ENCODE measurements at regions not wholly inside any gene's neighbourhood (a gene's known extent, or its start where the extent isn't known, plus 50 kb on each side); places are given as distances from the start of the nearest gene placed in this dataset.
"Not testable (repeated sequence)": the region's sequence is repeated elsewhere in the genome, so short reads cannot be mapped to it uniquely, and the experiment has no call there.

DNA sequence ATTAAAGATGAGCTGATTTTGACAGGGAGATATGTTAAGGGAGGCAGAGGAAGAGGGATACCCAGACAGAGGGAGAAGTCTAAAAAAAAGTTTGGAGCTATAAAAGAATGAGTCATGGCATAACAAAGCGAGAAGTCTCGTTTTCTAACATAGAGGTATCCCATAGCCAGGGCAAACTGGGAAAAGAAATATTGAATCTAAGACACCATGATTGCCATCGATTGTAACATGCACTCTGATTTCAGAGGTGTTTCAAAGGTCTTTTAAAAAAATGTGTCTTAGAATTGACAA, 110.7 kb downstream of the MDH1 start:
- no peak for TF ChIP-seq EZH2phosphoT487 (IDR thresholded peaks at IDR 0.05; ENCODE audit: low read depth)
- TF ChIP-seq, protein P1, sequence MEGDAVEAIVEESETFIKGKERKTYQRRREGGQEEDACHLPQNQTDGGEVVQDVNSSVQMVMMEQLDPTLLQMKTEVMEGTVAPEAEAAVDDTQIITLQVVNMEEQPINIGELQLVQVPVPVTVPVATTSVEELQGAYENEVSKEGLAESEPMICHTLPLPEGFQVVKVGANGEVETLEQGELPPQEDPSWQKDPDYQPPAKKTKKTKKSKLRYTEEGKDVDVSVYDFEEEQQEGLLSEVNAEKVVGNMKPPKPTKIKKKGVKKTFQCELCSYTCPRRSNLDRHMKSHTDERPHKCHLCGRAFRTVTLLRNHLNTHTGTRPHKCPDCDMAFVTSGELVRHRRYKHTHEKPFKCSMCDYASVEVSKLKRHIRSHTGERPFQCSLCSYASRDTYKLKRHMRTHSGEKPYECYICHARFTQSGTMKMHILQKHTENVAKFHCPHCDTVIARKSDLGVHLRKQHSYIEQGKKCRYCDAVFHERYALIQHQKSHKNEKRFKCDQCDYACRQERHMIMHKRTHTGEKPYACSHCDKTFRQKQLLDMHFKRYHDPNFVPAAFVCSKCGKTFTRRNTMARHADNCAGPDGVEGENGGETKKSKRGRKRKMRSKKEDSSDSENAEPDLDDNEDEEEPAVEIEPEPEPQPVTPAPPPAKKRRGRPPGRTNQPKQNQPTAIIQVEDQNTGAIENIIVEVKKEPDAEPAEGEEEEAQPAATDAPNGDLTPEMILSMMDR (IDR thresholded peaks at IDR 0.05; ENCODE audit: low read depth, low read length), result no peak
- Histone ChIP-seq H3K9ac (ENCODE audit: low read length) (no peak overlapping the region), H3K27ac (ENCODE audit: low read length) (no peak overlapping the region), H3K4me3 (ENCODE audit: low read length) (no peak overlapping the region), H3K36me3 (replicated peaks; ENCODE audit: low read depth, low read length) (no peaks in the 10 kb centered on the region), H2AFZ (ENCODE audit: low read depth, low read length) (peak overlapping the region; percentile 89), H3K79me2 (ENCODE audit: low read length) (no peaks in the 10 kb centered on the region), H3K27me3 (ENCODE audit: low read depth, low read length) (no peaks in the 10 kb centered on the region), H3K9me3 (ENCODE audit: insufficient read depth, low read length) (no peaks in the 10 kb centered on the region), H3K4me2 (ENCODE audit: low read length) (peak overlapping the region; percentile 41), H3K4me1 (ENCODE audit: low read length) (peaks cover 4% of the 10 kb centered on the region; the same call in 1 of the 2 replicates), H4K20me1 (ENCODE audit: insufficient read depth, low read length) (no peaks in the 10 kb centered on the region)

DNA sequence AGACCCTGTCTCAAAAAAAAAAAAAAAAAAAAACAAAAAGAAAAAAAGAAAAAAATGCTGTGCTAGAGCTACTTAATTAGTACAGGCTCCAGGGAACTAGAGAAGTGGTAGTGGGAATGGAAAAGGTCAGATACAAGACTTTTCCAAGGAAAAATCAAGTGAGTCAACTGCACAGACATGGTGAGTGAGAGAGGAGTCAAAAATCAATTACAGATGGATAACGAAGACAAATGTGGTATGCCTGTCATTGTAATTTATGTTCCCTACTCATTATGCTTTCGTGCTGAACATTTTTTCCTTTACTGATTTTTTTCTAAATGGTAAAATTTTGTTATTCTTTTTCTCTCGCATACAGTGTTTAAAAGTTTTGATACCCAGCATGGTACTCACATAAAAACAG, 111.5 kb downstream of the MDH1 start:
- Histone ChIP-seq H3K36me3 (replicated peaks; ENCODE audit: low read depth, low read length) (no peaks in the 10 kb centered on the region), H3K4me1 (ENCODE audit: low read length) (peaks cover 4% of the 10 kb centered on the region; the same call in 1 of the 2 replicates), H3K9me3 (ENCODE audit: insufficient read depth, low read length) (no peaks in the 10 kb centered on the region), H3K9ac (ENCODE audit: low read length) (no peak overlapping the region), H3K27ac (ENCODE audit: low read length) (no peak overlapping the region), H4K20me1 (ENCODE audit: insufficient read depth, low read length) (no peaks in the 10 kb centered on the region), H3K4me2 (ENCODE audit: low read length) (no peak overlapping the region), H2AFZ (ENCODE audit: low read depth, low read length) (no peak overlapping the region), H3K27me3 (ENCODE audit: low read depth, low read length) (no peaks in the 10 kb centered on the region), H3K4me3 (ENCODE audit: low read length) (no peak overlapping the region), H3K79me2 (ENCODE audit: low read length) (no peaks in the 10 kb centered on the region)
- TF ChIP-seq EZH2phosphoT487 (IDR thresholded peaks at IDR 0.05; ENCODE audit: low read depth), result no peak
- TF ChIP-seq, protein P1 (IDR thresholded peaks at IDR 0.05; ENCODE audit: low read depth, low read length), result no peak

DNA sequence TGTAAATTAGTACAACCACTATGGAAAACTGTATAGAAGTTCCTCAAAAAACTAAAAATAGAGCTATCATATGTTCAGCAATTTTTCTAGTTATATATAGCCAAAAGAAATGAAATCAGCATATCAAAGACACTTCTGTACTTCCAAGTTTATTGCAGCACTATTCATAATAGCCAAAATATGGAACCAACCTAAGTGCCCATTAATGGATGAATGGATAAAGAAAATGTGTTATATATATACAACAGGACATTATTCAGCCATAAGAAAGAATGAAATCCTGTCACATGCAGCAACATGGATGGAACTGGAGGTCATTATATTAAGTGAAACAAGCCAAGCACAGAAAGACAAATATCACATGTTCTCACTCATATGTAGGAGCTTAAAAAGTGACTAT, 112.6 kb downstream of the MDH1 start:
- H3K4me1 ChIP-seq (ENCODE audit: low read length), result peaks cover 4% of the 10 kb centered on the region; the same call in 1 of the 2 replicates
- no peak overlapping the region for H3K4me3 ChIP-seq (ENCODE audit: low read length)
- H3K9me3 ChIP-seq (ENCODE audit: insufficient read depth, low read length), result no peaks in the 10 kb centered on the region
- TF ChIP-seq EZH2phosphoT487 (IDR thresholded peaks at IDR 0.05; ENCODE audit: low read depth), result no peak
- TF ChIP-seq, protein P1 (IDR thresholded peaks at IDR 0.05; ENCODE audit: low read depth, low read length), result no peak
- H2AFZ ChIP-seq (ENCODE audit: low read depth, low read length), result no peak overlapping the region
- no peaks in the 10 kb centered on the region for H3K36me3 ChIP-seq (replicated peaks; ENCODE audit: low read depth, low read length)
- no peaks in the 10 kb centered on the region for H4K20me1 ChIP-seq (ENCODE audit: insufficient read depth, low read length)
- no peak overlapping the region for H3K9ac ChIP-seq (ENCODE audit: low read length)
- no peak overlapping the region for H3K4me2 ChIP-seq (ENCODE audit: low read length)
- H3K27ac ChIP-seq (ENCODE audit: low read length), result no peak overlapping the region
- no peaks in the 10 kb centered on the region for H3K27me3 ChIP-seq (ENCODE audit: low read depth, low read length)
- no peaks in the 10 kb centered on the region for H3K79me2 ChIP-seq (ENCODE audit: low read length)

DNA sequence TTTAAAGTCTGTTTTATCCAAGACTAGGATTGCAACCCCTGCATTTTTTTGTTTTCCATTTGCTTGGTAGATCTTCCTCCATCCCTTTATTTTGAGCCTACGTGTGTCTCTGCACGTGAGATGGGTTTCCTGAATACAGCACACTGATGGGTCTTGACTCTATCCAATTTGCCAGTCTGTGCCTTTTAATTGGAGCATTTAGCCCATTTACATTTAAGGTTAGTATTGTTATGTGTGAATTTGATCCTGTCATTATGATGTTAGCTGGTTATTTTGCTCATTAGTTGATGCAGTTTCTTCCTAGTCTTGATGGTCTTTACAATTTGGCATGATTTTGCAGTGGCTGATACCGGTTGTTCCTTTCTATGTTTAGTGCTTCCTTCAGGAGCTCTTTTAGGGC, 117.3 kb downstream of the MDH1 start:
- not testable (repeated sequence) for H3K4me2 ChIP-seq (ENCODE audit: low read length); H3K9me3 ChIP-seq (ENCODE audit: insufficient read depth, low read length); H3K9ac ChIP-seq (ENCODE audit: low read length); H4K20me1 ChIP-seq (ENCODE audit: insufficient read depth, low read length); H3K4me3 ChIP-seq (ENCODE audit: low read length); H3K79me2 ChIP-seq (ENCODE audit: low read length); H3K4me1 ChIP-seq (ENCODE audit: low read length); H3K27me3 ChIP-seq (ENCODE audit: low read depth, low read length); H3K27ac ChIP-seq (ENCODE audit: low read length); H3K36me3 ChIP-seq (replicated peaks; ENCODE audit: low read depth, low read length); H2AFZ ChIP-seq (ENCODE audit: low read depth, low read length)

DNA sequence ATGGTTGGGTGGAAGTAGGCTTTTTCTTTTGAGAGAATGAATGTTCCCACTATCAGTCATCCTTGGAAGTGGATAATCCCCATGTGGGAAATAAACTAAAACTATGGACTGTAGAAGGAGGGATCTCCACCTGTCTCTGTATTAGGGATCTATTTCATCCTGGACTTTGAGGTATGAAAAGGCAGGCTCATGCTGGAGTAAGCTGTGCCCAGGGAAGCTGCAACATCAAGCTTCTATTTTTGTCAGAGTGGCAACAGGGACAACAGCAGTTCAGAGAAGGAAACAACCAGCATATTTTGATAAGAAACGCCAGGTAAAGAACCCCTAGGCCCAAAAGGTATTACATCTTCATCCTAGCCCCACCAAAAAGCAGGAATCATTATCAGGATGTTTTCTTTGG, 122.0 kb downstream of the MDH1 start:
- no peak overlapping the region for H3K4me2 ChIP-seq (ENCODE audit: low read length)
- no peaks in the 10 kb centered on the region for H3K27me3 ChIP-seq (ENCODE audit: low read depth, low read length)
- no peak overlapping the region for H2AFZ ChIP-seq (ENCODE audit: low read depth, low read length)
- no peaks in the 10 kb centered on the region for H4K20me1 ChIP-seq (ENCODE audit: insufficient read depth, low read length)
- no peak overlapping the region for H3K27ac ChIP-seq (ENCODE audit: low read length)
- no peaks in the 10 kb centered on the region for H3K36me3 ChIP-seq (replicated peaks; ENCODE audit: low read depth, low read length)
- no peaks in the 10 kb centered on the region for H3K79me2 ChIP-seq (ENCODE audit: low read length)
- no peak overlapping the region for H3K9ac ChIP-seq (ENCODE audit: low read length)
- H3K9me3 ChIP-seq (ENCODE audit: insufficient read depth, low read length), result no peaks in the 10 kb centered on the region
- no peaks in the 10 kb centered on the region for H3K4me1 ChIP-seq (ENCODE audit: low read length)
- no peak overlapping the region for H3K4me3 ChIP-seq (ENCODE audit: low read length)
- TF ChIP-seq EZH2phosphoT487 (IDR thresholded peaks at IDR 0.05; ENCODE audit: low read depth), result no peak
- TF ChIP-seq, protein P1 (IDR thresholded peaks at IDR 0.05; ENCODE audit: low read depth, low read length), result no peak

All from OCI-LY3 (cell line).